Testis (tissue), 2 donors: ENCODE measurements at regions not wholly inside any gene's neighbourhood (a gene's known extent, or its start where the extent isn't known, plus 50 kb on each side); places are given as distances from the start of the nearest gene placed in this dataset.

Source experiments
- DNase-seq: peaks from one replicate; pipeline ENCODE4 v3.0.0-alpha.2; 2019
- H3K27ac ChIP-seq, 2 donors: fragments of 200-600 bp; sonication (generic); one replicate each; pipeline ENCODE4 v1.5.1; 2019
- H3K27me3 ChIP-seq: fragments of 200-600 bp; sonication (generic); one replicate; pipeline ENCODE4 v1.5.1; 2019
- H3K36me3 ChIP-seq: fragments of 200-600 bp; sonication (generic); one replicate; pipeline ENCODE4 v1.5.1; 2017; ENCODE audit warnings: low read depth; ENCODE audit errors: missing control alignments
- H3K4me1 ChIP-seq: fragments of 200-600 bp; sonication (generic); one replicate; pipeline ENCODE4 v1.5.1; 2019
- H3K4me3 ChIP-seq, 2 donors: fragments of 200-600 bp; sonication (generic); one replicate each; pipeline ENCODE4 v1.5.1; 2017 to 2019
- H3K9me3 ChIP-seq: fragments of 200-600 bp; sonication (generic); one replicate; pipeline ENCODE4 v1.5.1; 2017
- CTCF ChIP-seq, 3 experiments: fragments of 450-650 bp in 2 of 3; fragments of 200-600 bp in 1 of 3; sonication (generic) in 1 of 3; IDR thresholded peaks; one replicate each; pipeline ENCODE4 v1.5.1; 2016 to 2019; ENCODE audit warnings: antibody characterized with exemption in 3 of 3, mild to moderate bottlenecking in 2 of 3, moderate library complexity in 1 of 3
- POLR2A ChIP-seq: fragments of 450-650 bp; IDR thresholded peaks from one replicate; pipeline ENCODE4 v1.6.1; 2017; ENCODE audit warnings: antibody characterized with exemption, mild to moderate bottlenecking, moderate library complexity
- WGBS, 2 donors: methylation state at CpG; one replicate each; pipeline ENCODE4 v1.1.5; 2018; 5-methylcytosine and 5-hydroxymethylcytosine counted together
- intact Hi-C: fragments of 100-400 bp; cut with DNase I; formaldehyde crosslinking; loops from one replicate; pipeline ENCODE4 v1.15.1; 2023; ENCODE audit warnings: low total_unique reads

GRCh38 chr11:128341280-128342248 lies 245.8 kb downstream of the ETS1 start:
- Histone ChIP-seq H3K4me3 (no peak overlapping the region), H3K4me1 (no peaks in the 10 kb centered on the region), H3K36me3 (no peaks in the 10 kb centered on the region), H3K27me3 (no peaks in the 10 kb centered on the region), H3K9me3 (no peaks in the 10 kb centered on the region), H3K27ac (no peak overlapping the region)
- 52 to 74% methylated on average over 22 of the region's 22 CpGs for WGBS, 2 donors
- DNase-seq, result no peak
- intact Hi-C loops, result no loop called here
- TF ChIP-seq CTCF (IDR thresholded peaks at IDR 0.05) (no peak), POLR2A (no peak)

- intact Hi-C loops, result no loop called here
Measured at GRCh38 chr11:128339792-128340191, 247.6 kb downstream of the ETS1 start.

GRCh38 chr11:128338811-128339210 lies 248.5 kb downstream of the ETS1 start:
- H3K4me1 ChIP-seq, result no peaks in the 10 kb centered on the region
- H3K4me3 ChIP-seq, result no peak overlapping the region
- H3K27me3 ChIP-seq, result no peaks in the 10 kb centered on the region
- H3K36me3 ChIP-seq, result no peaks in the 10 kb centered on the region
- intact Hi-C loops, result no loop called here
- 97 to 98% methylated on average over 3 of the region's 3 CpGs for WGBS, 2 donors
- no peak for TF ChIP-seq CTCF (IDR thresholded peaks at IDR 0.05)
- TF ChIP-seq POLR2A, result no peak
- no peak overlapping the region for H3K27ac ChIP-seq
- DNase-seq, result no peak
- no peaks in the 10 kb centered on the region for H3K9me3 ChIP-seq

More at GRCh38 chr11:128339792-128340191, 247.6 kb downstream of the ETS1 start:
- no peaks in the 10 kb centered on the region for H3K4me1 ChIP-seq
- no peak for TF ChIP-seq CTCF (IDR thresholded peaks at IDR 0.05)
- TF ChIP-seq POLR2A, result no peak
- H3K27ac ChIP-seq, result no peak overlapping the region
- H3K4me3 ChIP-seq, result no peak overlapping the region
- no peaks in the 10 kb centered on the region for H3K36me3 ChIP-seq
- no peaks in the 10 kb centered on the region for H3K9me3 ChIP-seq
- no peak for DNase-seq
- no peaks in the 10 kb centered on the region for H3K27me3 ChIP-seq
- 91 to 92% methylated on average over 6 of the region's 6 CpGs for WGBS, 2 donors

GRCh38 chr11:128336203-128336602 lies 251.2 kb downstream of the ETS1 start:
- H3K27ac ChIP-seq, result no peak overlapping the region
- DNase-seq, result no peak
- no peaks in the 10 kb centered on the region for H3K27me3 ChIP-seq
- no peaks in the 10 kb centered on the region for H3K9me3 ChIP-seq
- intact Hi-C loops, result no loop called here
- TF ChIP-seq POLR2A, result no peak
- no peak for TF ChIP-seq CTCF (IDR thresholded peaks at IDR 0.05)
- H3K4me3 ChIP-seq, result no peak overlapping the region
- no peaks in the 10 kb centered on the region for H3K36me3 ChIP-seq
- no peaks in the 10 kb centered on the region for H3K4me1 ChIP-seq
- WGBS, 2 donors, result 29 to 67% methylated on average over 1 to 6 of the region's 6 CpGs
